SK-N-SH treated with all-trans-retinoic acid at 6 μM for 48 hours (cell line): ENCODE measurements at regions not wholly inside any gene's neighbourhood (a gene's known extent, or its start where the extent isn't known, plus 50 kb on each side); places are given as distances from the start of the nearest gene placed in this dataset.

Source experiments
- ATAC-seq: fragments of 200-7000 bp; cut with Tn5 transposase; 3 replicates; pipeline ENCODE4 v1.9.1; 2020; ENCODE audit warnings: mild to moderate bottlenecking, moderate library complexity
- ARNTL ChIP-seq: fragments of 450-650 bp; formaldehyde crosslinking; IDR thresholded peaks from 2 replicates; pipeline ENCODE4 v1.5.0; 2020; ENCODE audit warnings: low read depth, mild to moderate bottlenecking, moderate library complexity, borderline replicate concordance
- BACH2 ChIP-seq: fragments of 250-450 bp; sonication (Bioruptor Pico); IDR thresholded peaks from 2 replicates; pipeline ENCODE4 v1.9.0; 2021; ENCODE audit warnings: mild to moderate bottlenecking, borderline replicate concordance
- CREB5 ChIP-seq: fragments of 250-450 bp; sonication (Bioruptor Pico); IDR thresholded peaks from 2 replicates; pipeline ENCODE4 v1.5.1; 2020; ENCODE audit warnings: low read depth, mild to moderate bottlenecking, moderate library complexity
- CSDC2 ChIP-seq: fragments of 250-450 bp; sonication (Bioruptor Pico); IDR thresholded peaks from 2 replicates; pipeline ENCODE4 v1.5.0; 2020; ENCODE audit warnings: mild to moderate bottlenecking, moderate library complexity
- ESRRG ChIP-seq: fragments of 250-450 bp; sonication (Bioruptor Pico); IDR thresholded peaks from 2 replicates; pipeline ENCODE4 v1.6.1; 2021; ENCODE audit warnings: mild to moderate bottlenecking
- GLIS3 ChIP-seq: fragments of 250-450 bp; sonication (Bioruptor Pico); IDR thresholded peaks from 2 replicates; pipeline ENCODE4 v1.5.0; 2020; ENCODE audit warnings: mild to moderate bottlenecking, moderate library complexity
- ISL1 ChIP-seq: fragments of 250-450 bp; sonication (Bioruptor Pico); IDR thresholded peaks from 2 replicates; pipeline ENCODE4 v2.1.2; 2022; ENCODE audit warnings: mild to moderate bottlenecking, moderate library complexity
- OSR1 ChIP-seq: fragments of 250-450 bp; sonication (Bioruptor Pico); IDR thresholded peaks from 2 replicates; pipeline ENCODE4 v1.8.0; 2022; ENCODE audit warnings: moderate library complexity, mild to moderate bottlenecking, inconsistent platforms
- PPARA ChIP-seq: fragments of 250-450 bp; sonication (Bioruptor Pico); IDR thresholded peaks from 2 replicates; pipeline ENCODE4 v1.5.0; 2020; ENCODE audit warnings: mild to moderate bottlenecking, borderline replicate concordance
- SNAI2 ChIP-seq: fragments of 250-450 bp; sonication (Bioruptor Pico); IDR thresholded peaks from 2 replicates; pipeline ENCODE4 v1.5.0; 2020; ENCODE audit warnings: mild to moderate bottlenecking, moderate library complexity
- TSHZ2 ChIP-seq: fragments of 250-450 bp; sonication (Bioruptor Pico); IDR thresholded peaks from 2 replicates; pipeline ENCODE4 v1.5.0; 2020; ENCODE audit warnings: mild to moderate bottlenecking, moderate library complexity
- ZC3H10 ChIP-seq: fragments of 250-450 bp; sonication (Bioruptor Pico); IDR thresholded peaks from 2 replicates; pipeline ENCODE4 v1.5.1; 2021; ENCODE audit warnings: mild to moderate bottlenecking, moderate library complexity
- ZFP3 ChIP-seq: fragments of 250-450 bp; sonication (Bioruptor Pico); IDR thresholded peaks from 2 replicates; pipeline ENCODE4 v1.5.0; 2020; ENCODE audit warnings: mild to moderate bottlenecking, moderate library complexity
- ZFP30 ChIP-seq: fragments of 450-650 bp; formaldehyde crosslinking; IDR thresholded peaks from 2 replicates; pipeline ENCODE4 v1.5.0; 2022; ENCODE audit warnings: mild to moderate bottlenecking, moderate library complexity
- ZNF565 ChIP-seq: fragments of 450-650 bp; formaldehyde crosslinking; conservative IDR thresholded peaks from 2 replicates; pipeline ENCODE4 v1.5.0; 2020; ENCODE audit warnings: low read depth, mild to moderate bottlenecking, moderate library complexity
- ZNF70 ChIP-seq: fragments of 450-650 bp; formaldehyde crosslinking; IDR thresholded peaks from 2 replicates; pipeline ENCODE4 v1.5.0; 2020; ENCODE audit warnings: mild to moderate bottlenecking, moderate library complexity
- ZNF8 ChIP-seq: fragments of 450-650 bp; formaldehyde crosslinking; IDR thresholded peaks from 2 replicates; pipeline ENCODE4 v1.5.0; 2020; ENCODE audit warnings: mild to moderate bottlenecking, moderate library complexity
- TF ChIP-seq, protein P1 (sequence below): fragments of 250-450 bp; sonication (Bioruptor Pico); IDR thresholded peaks from 2 replicates; pipeline ENCODE4 v1.5.1; 2021; ENCODE audit warnings: mild to moderate bottlenecking, moderate library complexity
- TF ChIP-seq, protein P2 (sequence below): fragments of 250-450 bp; sonication (Bioruptor Pico); IDR thresholded peaks from 2 replicates; pipeline ENCODE4 v1.8.0; 2020; ENCODE audit warnings: mild to moderate bottlenecking, moderate library complexity, borderline replicate concordance
- TF ChIP-seq, protein P3 (sequence below): fragments of 250-450 bp; sonication (Bioruptor Pico); IDR thresholded peaks from 2 replicates; pipeline ENCODE4 v1.8.0; 2021; ENCODE audit warnings: low read depth, mild to moderate bottlenecking, moderate library complexity, borderline replicate concordance

DNA sequence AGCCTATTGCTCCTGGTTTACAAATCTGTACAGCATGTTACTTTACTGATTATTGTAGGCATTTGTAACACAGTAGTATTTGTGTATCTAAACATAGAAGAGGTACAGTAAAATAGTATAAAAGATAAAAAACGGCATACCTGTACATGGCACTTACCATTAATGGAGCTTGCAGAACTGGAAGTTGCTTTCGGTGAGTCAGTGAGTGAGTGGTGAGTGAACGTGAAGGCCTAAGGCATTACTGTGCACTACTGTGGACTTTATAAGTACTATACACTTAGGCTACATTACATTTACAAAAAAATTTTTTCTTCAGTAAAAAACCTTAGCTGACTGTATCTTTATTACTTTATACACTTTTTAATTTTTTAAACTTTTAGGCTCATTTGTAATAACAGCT is 90.9 kb downstream of the RAP2B start (continued):
- TF ChIP-seq PPARA (CRISPR knock-in tag) = no peak
- TF ChIP-seq GLIS3 (CRISPR knock-in tag) = no peak
- TF ChIP-seq SNAI2 (CRISPR knock-in tag) = no peak
- no peak for TF ChIP-seq ZNF8
- TF ChIP-seq TSHZ2 (CRISPR knock-in tag) = no peak
- TF ChIP-seq BACH2 (CRISPR knock-in tag) = no peak
- no peak for TF ChIP-seq CSDC2
- no peak for TF ChIP-seq ZFP30 (CRISPR knock-in tag)
- TF ChIP-seq, protein P1, sequence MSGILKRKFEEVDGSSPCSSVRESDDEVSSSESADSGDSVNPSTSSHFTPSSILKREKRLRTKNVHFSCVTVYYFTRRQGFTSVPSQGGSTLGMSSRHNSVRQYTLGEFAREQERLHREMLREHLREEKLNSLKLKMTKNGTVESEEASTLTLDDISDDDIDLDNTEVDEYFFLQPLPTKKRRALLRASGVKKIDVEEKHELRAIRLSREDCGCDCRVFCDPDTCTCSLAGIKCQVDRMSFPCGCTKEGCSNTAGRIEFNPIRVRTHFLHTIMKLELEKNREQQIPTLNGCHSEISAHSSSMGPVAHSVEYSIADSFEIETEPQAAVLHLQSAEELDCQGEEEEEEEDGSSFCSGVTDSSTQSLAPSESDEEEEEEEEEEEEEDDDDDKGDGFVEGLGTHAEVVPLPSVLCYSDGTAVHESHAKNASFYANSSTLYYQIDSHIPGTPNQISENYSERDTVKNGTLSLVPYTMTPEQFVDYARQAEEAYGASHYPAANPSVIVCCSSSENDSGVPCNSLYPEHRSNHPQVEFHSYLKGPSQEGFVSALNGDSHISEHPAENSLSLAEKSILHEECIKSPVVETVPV (CRISPR knock-in tag) = no peak
- TF ChIP-seq, all 23 proteins: peak for 0

GRCh38 chr3:153254361-153254760 is 92.3 kb downstream of the RAP2B start:
- TF ChIP-seq ZNF565 (CRISPR knock-in tag) = no peak
- no peak for TF ChIP-seq BACH2 (CRISPR knock-in tag)
- TF ChIP-seq OSR1 = no peak
- no peak for TF ChIP-seq SNAI2 (CRISPR knock-in tag)
- TF ChIP-seq ZFP3 = no peak
- TF ChIP-seq GLIS3 (CRISPR knock-in tag) = no peak
- no peak for TF ChIP-seq ISL1
- TF ChIP-seq CSDC2 = no peak
- TF ChIP-seq ZC3H10 (CRISPR knock-in tag) = no peak
- no peak for TF ChIP-seq PPARA (CRISPR knock-in tag)
- TF ChIP-seq TSHZ2 (CRISPR knock-in tag) = no peak
- TF ChIP-seq, protein P1 (CRISPR knock-in tag) = no peak
- TF ChIP-seq ZFP30 (CRISPR knock-in tag) = no peak
- TF ChIP-seq CREB5 (CRISPR knock-in tag) = no peak
- TF ChIP-seq, protein P2, sequence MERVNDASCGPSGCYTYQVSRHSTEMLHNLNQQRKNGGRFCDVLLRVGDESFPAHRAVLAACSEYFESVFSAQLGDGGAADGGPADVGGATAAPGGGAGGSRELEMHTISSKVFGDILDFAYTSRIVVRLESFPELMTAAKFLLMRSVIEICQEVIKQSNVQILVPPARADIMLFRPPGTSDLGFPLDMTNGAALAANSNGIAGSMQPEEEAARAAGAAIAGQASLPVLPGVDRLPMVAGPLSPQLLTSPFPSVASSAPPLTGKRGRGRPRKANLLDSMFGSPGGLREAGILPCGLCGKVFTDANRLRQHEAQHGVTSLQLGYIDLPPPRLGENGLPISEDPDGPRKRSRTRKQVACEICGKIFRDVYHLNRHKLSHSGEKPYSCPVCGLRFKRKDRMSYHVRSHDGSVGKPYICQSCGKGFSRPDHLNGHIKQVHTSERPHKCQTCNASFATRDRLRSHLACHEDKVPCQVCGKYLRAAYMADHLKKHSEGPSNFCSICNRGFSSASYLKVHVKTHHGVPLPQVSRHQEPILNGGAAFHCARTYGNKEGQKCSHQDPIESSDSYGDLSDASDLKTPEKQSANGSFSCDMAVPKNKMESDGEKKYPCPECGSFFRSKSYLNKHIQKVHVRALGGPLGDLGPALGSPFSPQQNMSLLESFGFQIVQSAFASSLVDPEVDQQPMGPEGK (CRISPR knock-in tag) = no peak
- TF ChIP-seq, protein P3, sequence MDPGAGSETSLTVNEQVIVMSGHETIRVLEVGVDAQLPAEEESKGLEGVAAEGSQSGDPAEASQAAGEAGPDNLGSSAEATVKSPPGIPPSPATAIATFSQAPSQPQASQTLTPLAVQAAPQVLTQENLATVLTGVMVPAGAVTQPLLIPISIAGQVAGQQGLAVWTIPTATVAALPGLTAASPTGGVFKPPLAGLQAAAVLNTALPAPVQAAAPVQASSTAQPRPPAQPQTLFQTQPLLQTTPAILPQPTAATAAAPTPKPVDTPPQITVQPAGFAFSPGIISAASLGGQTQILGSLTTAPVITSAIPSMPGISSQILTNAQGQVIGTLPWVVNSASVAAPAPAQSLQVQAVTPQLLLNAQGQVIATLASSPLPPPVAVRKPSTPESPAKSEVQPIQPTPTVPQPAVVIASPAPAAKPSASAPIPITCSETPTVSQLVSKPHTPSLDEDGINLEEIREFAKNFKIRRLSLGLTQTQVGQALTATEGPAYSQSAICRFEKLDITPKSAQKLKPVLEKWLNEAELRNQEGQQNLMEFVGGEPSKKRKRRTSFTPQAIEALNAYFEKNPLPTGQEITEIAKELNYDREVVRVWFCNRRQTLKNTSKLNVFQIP (CRISPR knock-in tag) = no peak
- no peak for TF ChIP-seq ZNF70
- TF ChIP-seq ESRRG (CRISPR knock-in tag) = no peak
- TF ChIP-seq ARNTL = no peak
- TF ChIP-seq ZNF8 = no peak
- TF ChIP-seq, all 23 proteins: peak for 0
- ATAC-seq = no peak
